Skeletal muscle cell (primary cell): ENCODE measurements at regions not wholly inside any gene's neighbourhood (a gene's known extent, or its start where the extent isn't known, plus 50 kb on each side); places are given as distances from the start of the nearest gene placed in this dataset.
A peak's percentile ranks its signal among the peaks of the same experiment; 100 is the strongest.
"Not testable (repeated sequence)": the region's sequence is repeated elsewhere in the genome, so short reads cannot be mapped to it uniquely, and the experiment has no call there.

Source experiments
- DNase-seq: peaks from one replicate; pipeline ENCODE4 v3.0.0-alpha.2; 2010; ENCODE audit warnings: low read depth
- H3K4me3 ChIP-seq: 2 replicates; pipeline ENCODE4 v1.5.1; 2011; ENCODE audit warnings: low read depth, mild to moderate bottlenecking, control low read depth, low read length, moderate library complexity

DNA sequence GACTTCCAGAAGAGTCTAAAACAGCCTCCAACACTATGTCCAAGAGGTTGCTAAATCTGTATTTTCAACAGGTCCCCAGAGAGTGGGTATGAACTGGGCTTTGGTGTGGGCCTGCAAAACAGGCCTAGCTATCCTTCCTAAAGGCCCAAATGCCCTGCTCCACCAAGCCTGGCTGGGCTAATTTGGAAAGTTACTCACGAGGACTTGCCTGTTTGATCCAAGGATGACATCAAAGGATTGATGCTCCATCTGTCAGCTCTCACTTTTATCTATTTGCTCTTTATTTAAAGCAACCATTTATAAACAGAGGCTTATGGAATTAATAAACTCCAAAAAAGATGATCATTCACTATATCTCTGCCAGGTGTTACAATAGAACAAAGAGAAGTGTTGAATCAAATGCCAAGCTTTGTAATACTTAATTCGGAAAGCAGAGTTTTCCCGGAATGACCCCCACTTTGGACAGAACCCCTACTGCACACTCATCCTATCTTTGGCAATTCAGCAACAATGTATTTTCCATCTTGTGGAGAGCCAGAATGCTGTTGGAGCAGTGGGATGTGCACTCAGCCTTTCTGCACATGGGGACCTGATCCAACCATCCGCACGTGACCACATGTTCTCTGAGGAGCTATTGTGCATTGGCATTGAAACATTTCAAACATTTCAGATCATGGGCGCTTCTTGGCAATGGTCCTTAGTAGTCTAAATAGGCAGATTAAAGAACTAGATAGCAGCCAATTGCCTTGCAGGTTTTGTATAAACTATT, 163.3 kb upstream of the THBS1 start:
- no peak for DNase-seq
- H3K4me3 ChIP-seq = no peak overlapping the region

DNA sequence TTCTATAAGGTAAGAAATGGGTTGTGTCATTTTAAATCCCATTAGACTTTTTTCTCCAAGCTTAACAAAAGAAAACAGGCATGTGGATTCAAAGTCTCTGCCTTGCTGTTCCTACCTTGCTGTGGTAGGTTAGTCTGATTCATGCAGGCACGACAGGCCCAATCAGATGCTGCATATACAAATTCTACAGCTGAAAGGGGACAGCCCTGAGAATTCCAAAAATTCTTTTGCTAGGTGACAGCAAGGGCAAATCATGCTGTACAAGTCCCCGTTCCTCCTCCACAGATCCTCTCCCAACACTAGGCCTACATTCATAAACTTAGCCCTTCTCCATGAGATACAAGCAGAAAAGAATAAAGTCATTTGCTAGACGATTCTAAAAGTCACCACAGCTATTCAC, 161.2 kb upstream of the THBS1 start:
- no peak overlapping the region for H3K4me3 ChIP-seq
- DNase-seq = no peak

- not testable (repeated sequence) for H3K4me3 ChIP-seq, DNase-seq
Observed at GRCh38 chr15:39420123-39420852, 160.6 kb upstream of the THBS1 start.

DNA sequence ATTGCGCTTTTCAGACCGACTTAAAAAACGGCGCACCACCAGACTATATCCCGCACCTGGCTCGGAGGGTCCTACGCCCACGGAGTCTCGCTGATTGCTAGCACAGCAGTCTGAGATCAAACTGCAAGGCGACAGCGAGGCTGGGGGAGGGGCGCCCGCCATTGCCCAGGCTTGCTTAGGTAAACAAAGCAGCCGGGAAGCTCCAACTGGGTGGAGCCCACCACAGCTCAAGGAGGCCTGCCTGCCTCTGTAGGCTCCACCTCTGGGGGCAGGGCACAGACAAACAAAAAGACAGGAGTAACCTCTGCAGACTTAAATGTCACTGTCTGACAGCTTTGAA, 160.1 kb upstream of the THBS1 start:
- H3K4me3 ChIP-seq, DNase-seq: not testable (repeated sequence)

DNA sequence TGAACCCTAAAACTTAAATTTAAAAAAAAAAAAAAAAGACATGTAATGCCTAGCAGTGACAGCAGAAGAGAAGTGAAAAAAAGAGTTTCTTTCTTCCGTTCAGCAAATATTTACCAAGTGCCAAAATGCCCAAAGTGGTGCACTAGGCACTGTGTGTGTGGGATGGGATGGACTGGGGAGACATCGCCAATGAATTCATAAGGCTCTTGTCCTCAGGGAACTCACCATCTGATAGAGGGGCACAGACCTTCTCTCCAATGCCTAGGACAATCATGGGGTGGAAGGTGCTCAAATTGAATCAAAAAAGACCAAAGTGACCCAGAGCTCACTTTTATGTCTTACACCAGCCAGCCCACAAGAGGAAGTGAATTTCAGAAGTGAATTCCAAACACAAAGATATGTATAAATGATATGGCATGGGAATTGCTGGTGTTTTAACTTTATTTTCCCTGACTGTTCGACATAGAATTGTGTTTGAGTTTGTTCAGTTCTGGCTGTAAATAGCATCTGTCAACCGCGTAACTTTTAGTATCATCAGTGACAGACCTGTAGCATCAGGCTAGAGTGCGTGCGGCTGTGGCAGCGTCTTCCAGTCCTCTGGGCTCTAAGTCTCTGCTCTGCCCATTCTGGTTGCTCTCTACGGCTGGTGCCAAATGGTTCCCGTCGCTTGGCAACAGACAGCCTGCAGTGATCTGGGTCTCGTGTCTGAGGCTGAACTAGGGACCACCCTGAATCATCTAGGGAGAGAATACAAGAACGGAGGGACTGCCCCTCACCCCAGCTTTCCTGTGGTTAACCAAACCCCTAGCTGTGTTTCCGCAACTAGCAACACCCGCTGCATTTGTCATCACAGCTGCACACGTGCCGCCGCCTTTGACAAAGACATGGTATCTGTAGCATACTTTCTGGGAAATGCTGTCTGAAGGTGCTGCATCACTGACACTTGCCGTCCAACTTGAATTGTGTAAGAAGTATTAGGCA, 154.0 kb upstream of the THBS1 start:
- H3K4me3 ChIP-seq = no peak overlapping the region
- DNase-seq = peak; percentile 76

GRCh38 chr15:39427705-39428104, 153.2 kb upstream of the THBS1 start:
- no peak for DNase-seq
- H3K4me3 ChIP-seq = no peak overlapping the region

GRCh38 chr15:39429898-39430357, 151.0 kb upstream of the THBS1 start:
- peak; percentile 79 for DNase-seq
- H3K4me3 ChIP-seq = no peak overlapping the region

DNA sequence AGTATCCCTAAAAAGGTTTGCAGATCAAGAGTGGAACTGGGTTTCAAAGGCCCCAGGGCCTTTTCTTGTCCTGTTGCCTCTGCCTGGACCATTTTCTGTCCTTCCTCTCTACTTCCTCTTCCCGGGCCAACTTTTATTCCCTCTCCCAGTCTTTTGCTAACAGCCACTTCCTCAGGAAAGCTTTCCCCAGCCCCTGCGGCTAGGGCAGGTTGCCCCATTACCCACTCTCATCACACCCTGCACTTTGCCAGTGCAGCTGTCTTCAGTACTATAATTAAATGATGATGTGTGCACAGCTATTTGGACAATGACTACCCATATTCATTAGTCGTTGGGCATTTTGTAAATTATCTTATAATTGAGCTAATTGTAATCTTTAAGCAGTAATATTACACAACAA, 150.5 kb upstream of the THBS1 start:
- H3K4me3 ChIP-seq = no peak overlapping the region
- no peak for DNase-seq

DNA sequence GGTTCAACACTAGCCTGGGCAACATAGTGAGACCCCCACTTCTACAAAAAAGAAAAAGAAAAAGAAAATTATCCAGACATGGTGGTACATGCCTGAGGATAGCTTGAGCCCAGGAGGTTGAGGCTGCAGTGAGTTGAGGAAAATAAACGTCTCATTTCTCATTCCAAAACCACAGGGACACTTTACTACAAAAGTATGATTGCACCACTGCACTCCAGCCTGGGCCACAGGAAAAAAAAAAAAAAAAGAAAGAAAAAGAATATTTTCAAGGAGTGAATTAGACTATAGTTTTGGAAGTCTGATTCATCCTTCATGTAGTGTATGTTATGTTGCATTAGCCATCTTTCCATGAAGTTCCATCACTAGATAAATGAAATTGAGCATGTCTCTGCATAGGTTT, 149.5 kb upstream of the THBS1 start:
- DNase-seq = no peak
- H3K4me3 ChIP-seq = no peak overlapping the region

DNA sequence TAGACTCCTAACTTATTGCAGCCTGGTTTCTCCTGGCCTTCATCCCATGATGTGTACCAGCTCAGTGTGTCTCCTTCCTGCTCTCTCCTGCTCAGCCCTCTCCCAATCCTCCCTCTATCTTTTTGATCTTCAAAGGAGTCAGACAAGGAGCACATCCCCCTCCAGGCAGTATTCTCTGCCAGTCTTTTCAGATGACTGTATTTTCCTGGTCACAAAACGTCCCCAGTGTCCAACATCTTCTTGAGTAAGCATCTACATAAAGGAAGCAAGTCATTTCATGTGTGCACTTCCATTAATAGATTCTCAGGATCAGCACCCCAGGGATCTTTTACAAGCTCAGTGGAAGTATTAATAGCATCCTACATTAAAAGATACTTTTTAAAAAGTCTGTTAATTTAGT, 148.9 kb upstream of the THBS1 start:
- no peak for DNase-seq
- no peak overlapping the region for H3K4me3 ChIP-seq

DNA sequence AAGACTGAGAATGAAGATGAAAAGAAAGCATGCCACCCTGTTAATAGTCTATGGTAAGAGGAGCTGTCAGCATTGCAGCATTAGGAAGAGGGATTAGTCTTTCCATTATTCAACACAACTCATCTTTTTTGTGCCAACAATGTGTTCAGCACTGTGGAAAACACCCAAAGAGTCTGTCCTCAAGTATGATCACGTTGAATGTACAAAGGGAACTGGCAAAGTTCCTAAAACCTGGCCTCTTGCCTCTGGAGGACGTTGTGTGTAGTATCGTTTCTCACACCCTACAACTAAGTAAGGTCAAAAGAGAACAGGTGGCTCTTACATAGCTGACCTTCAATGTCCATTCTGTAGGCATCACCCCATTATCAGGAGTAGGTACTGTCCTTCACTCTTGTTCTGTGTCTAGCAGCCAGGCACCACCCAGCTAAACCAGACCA, 147.9 kb upstream of the THBS1 start:
- H3K4me3 ChIP-seq = no peak overlapping the region
- no peak for DNase-seq

DNA sequence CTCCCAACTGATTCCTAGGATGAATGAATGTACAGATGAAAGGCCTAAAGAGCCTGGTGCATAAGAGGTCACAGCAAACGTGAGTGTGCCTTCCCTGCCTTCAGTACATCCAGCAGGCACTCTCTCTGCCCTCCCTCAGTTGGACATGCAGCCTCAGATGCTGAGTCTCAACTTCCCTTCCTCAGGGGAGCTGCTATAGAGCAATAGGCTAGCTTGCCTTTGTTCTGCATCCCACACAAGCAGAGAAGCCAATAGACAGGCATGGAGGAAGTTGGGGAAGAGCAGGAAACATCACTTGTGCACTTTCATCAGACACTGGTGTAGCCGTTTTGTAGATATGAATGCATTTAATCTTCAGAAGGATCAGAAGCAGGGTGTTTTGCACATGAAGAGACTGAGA, 147.5 kb upstream of the THBS1 start:
- no peak for DNase-seq
- H3K4me3 ChIP-seq = no peak overlapping the region

DNA sequence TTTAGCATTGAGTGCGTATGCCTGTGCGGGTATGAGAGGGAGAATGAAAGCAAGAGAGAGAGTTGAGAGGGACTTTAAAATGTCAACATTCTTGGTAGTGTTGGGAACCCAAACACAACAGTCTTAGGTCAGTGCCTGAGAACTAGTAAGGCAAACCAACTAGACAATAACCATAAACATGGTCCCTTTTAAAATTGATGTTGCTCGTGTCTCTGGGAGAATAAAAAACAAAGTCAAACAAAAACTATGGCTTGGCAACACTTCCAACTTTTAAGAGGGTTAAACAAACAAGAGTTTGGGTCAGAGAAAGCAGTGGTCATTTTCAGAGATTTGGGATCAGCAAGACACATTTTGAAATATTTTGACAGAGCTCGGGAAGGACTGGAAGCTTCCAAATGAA, 146.7 kb upstream of the THBS1 start:
- H3K4me3 ChIP-seq = no peak overlapping the region
- DNase-seq = no peak

- no peak for DNase-seq
Observed at GRCh38 chr15:39434751-39435238, 146.1 kb upstream of the THBS1 start.

DNA sequence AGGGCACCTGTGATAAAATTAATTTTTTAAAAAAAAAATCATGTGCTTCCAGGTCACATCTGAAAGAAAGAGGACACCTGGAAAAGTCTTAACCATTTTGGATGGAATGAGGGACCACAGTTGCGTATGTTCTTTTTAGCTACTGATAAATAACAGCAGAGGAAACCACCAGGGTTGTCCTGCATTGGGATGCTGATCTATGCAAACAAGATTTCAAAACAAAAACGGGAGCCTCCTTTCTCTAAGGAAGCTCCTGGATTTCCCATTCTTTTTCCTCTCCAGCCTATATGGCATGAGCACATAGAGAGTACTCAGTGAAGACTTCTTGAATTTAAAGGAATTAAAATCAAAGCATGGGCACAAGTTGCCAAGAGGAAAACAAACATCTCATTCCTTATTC, 145.6 kb upstream of the THBS1 start:
- H3K4me3 ChIP-seq = no peak overlapping the region
- no peak for DNase-seq

More at GRCh38 chr15:39434751-39435238, 146.1 kb upstream of the THBS1 start:
- no peak overlapping the region for H3K4me3 ChIP-seq

- no peak overlapping the region for H3K4me3 ChIP-seq
- no peak for DNase-seq
Observed at GRCh38 chr15:39438260-39438659, 142.6 kb upstream of the THBS1 start.

GRCh38 chr15:39438799-39439592, 141.9 kb upstream of the THBS1 start:
- no peak for DNase-seq
- H3K4me3 ChIP-seq = no peak overlapping the region

DNA sequence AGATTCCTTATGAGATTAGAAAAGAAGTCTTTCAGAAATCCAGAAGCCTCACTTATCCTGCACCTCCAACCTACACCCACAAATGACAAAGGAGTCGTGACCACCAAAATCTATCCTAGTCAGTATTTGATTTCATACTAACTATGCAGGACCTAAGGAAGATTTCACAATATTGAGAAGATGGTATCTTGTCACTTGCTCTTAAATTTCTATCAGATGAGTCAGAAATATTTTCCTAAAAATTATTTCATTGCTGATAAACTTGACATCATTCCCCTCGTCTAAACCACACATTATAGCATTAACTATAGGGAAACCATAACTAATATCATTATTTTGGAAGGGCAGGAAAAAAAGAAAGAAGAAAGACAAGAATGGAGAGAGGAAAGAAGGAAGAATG, 138.0 kb upstream of the THBS1 start:
- H3K4me3 ChIP-seq = no peak overlapping the region
- DNase-seq = no peak

DNA sequence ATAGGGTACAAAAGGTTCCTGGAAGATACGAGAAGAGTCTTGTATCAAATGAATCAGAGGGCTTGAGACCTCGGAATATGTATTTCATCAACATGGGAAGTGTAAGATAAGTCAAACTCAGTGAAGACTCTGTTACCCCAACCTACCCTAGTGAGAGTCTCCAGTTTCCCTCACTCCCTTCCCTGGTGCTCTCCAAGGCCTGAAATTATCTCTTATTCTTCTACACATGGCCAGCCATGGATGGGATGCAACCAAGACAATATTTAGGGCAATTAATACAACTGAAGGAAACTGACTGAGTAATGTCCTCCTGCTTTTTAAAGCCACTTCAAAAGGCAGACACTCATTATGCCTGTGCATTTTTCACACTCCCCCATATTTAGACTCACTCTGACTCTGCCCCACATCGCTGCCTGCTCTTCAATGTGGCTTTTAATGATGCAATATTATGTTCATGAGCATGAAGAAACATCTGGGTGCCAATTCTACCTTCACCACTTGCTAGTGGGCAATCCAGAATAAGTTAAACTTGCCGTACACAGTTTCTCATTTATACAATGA, 137.1 kb upstream of the THBS1 start:
- no peak overlapping the region for H3K4me3 ChIP-seq
- DNase-seq = no peak
